Mucosa of stomach (tissue), 1 donor: ENCODE measurements at regions not wholly inside any gene's neighbourhood (a gene's known extent, or its start where the extent isn't known, plus 50 kb on each side); places are given as distances from the start of the nearest gene placed in this dataset.
A peak's percentile ranks its signal among the peaks of the same experiment; 100 is the strongest.
"Not testable (repeated sequence)": the region's sequence is repeated elsewhere in the genome, so short reads cannot be mapped to it uniquely, and the experiment has no call there.

Experiments used
- H3K27me3 ChIP-seq: one replicate; pipeline ENCODE4 v1.7.0; 2013; ENCODE audit warnings: mild to moderate bottlenecking, low read length; ENCODE audit not compliant: control insufficient read depth, insufficient read depth
- H3K36me3 ChIP-seq: one replicate; pipeline ENCODE4 v1.7.0; 2013; ENCODE audit warnings: low read length; ENCODE audit not compliant: control insufficient read depth, insufficient read depth
- H3K4me1 ChIP-seq: one replicate; pipeline ENCODE4 v1.7.0; 2013; ENCODE audit warnings: mild to moderate bottlenecking, low read length; ENCODE audit not compliant: control insufficient read depth, insufficient read depth
- H3K4me3 ChIP-seq: one replicate; pipeline ENCODE4 v1.7.0; 2013; ENCODE audit warnings: low read length
- H3K9ac ChIP-seq: one replicate; pipeline ENCODE4 v1.7.0; 2013; ENCODE audit warnings: mild to moderate bottlenecking, low read length, moderate library complexity
- H3K9me3 ChIP-seq: one replicate; pipeline ENCODE4 v1.7.0; 2013; ENCODE audit warnings: mild to moderate bottlenecking, low read length, moderate library complexity; ENCODE audit not compliant: control insufficient read depth
- donor health status: Pancreatic carcinoma.

DNA sequence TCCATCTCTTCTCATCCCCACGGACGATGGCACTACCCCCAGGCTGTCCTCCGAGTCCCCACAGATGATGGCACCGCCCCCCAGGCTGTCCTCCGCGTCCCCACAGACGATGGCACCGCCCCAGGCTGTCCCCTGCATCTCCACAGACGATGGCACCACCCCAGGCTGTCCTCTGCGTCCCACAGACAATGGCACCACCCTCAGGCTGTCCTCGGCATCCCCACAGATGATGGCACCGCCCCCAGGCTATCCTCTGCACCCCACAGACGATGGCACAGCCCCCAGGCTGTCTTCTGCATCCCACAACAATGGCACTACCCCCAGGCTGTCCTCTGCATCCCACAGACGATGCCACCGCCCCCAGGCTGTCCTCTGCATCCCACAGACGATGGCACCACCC is 57.4 kb upstream of the PTCH1 start:
- H3K9me3 ChIP-seq: no peaks in the 10 kb centered on the region
- H3K9ac ChIP-seq: no peak overlapping the region
- H3K4me1 ChIP-seq: no peaks in the 10 kb centered on the region
- no peaks in the 10 kb centered on the region for H3K36me3 ChIP-seq
- H3K27me3 ChIP-seq: no peaks in the 10 kb centered on the region
- H3K4me3 ChIP-seq: no peak overlapping the region

DNA sequence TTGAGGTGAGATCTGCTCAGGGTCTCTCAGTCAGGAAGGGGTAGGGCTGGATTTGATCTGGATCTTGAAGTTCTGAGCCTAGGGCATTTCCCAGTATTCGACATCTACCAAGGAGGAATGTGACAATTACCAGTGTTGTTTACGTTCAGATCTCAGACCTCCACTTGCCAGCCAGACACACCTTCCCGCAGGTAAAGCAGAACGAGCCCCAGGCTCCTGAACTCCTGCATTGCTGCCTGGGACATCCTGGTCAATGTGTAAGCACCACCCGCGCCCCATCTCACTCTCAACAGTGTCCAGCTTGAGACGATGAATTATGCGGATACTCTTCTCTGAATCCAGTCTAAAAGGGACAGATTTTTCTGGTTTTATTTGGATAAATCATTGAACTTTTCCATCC is 56.7 kb upstream of the PTCH1 start:
- no peaks in the 10 kb centered on the region for H3K27me3 ChIP-seq
- no peaks in the 10 kb centered on the region for H3K4me1 ChIP-seq

DNA sequence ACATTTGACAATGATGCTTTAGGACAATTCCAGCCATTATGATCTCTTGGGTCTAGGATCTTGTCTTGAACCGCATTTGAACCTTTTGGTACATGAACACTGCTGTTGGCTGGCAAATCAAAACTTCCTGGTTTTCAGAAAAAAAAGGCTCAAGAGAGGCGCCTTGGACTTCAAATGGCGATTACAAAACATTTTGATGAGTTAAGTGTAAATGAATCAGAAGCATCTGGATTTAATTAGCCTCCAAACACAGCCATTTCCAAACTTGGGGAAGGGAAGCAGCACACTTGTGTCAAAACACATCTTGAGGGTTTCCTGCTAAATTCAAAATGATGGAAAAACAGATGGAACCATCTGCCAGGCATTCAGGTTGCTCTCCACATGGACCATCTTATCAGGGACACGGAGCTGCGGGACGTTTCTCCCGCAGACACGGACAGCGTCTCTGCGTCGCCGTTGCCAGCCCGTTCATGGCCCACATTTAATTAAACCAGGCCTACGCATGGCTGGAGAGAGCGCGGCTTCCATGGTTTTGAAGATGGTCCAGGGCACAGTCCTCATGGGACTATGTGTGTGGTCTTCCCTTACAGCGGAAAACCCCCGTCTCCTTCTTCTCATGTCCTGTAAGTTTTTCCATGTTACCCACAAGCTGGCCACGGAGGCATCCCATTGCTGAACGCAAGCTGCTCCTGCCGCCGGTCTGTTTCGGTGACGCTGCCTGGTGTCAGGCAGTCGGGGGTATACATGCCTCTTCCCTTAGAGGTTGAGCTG is 55.8 kb upstream of the PTCH1 start:
- Histone ChIP-seq H3K4me1 (no peaks in the 10 kb centered on the region), H3K9ac (no peak overlapping the region), H3K4me3 (no peak overlapping the region), H3K36me3 (no peaks in the 10 kb centered on the region), H3K27me3 (no peaks in the 10 kb centered on the region), H3K9me3 (no peaks in the 10 kb centered on the region)

More for the DNA sequence above, 56.7 kb upstream of the PTCH1 start:
- Histone ChIP-seq H3K36me3 (no peaks in the 10 kb centered on the region), H3K4me3 (no peak overlapping the region), H3K9ac (no peak overlapping the region), H3K9me3 (no peaks in the 10 kb centered on the region)

DNA sequence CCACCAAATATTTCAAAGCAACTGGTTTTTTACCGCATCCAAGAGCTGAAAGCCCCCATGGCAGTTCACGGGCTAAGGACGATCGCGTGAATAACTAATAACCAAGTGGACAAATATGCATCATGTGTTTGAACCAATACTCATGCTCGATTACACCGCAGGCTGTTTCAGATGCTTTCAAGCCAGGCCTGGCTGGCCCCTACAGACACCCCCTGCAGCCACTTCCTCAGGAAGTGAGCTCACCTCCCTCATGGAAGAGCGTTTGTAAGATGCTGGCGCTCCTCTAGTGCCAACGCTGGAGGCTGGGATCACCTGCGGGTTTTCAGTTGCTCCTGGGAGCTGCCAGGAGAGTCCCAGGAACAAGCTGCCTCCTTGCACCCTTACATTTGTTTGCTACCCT is 53.9 kb upstream of the PTCH1 start:
- no peaks in the 10 kb centered on the region for H3K9me3 ChIP-seq
- H3K36me3 ChIP-seq: no peaks in the 10 kb centered on the region
- no peaks in the 10 kb centered on the region for H3K4me1 ChIP-seq
- H3K9ac ChIP-seq: no peak overlapping the region
- no peaks in the 10 kb centered on the region for H3K27me3 ChIP-seq
- H3K4me3 ChIP-seq: no peak overlapping the region

DNA sequence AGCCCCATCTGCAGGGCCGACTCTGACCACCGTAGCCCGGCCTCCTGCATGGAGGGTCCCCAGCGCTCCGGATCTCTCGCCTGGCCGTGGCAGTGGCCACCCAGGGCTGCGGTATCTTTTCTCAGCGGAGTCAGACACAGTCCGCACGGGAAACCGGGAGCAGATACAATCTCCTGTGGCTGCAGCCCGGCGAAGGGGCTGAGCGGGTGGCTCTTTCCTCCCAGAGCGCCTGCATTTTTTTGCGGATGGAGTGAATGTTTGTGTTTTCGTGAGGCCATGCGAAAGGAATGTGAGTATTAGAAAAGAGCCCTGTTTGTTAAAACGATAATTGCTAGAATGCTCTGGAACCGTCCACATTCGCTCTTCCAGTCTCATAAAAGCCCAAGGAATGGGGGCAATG is 53.4 kb upstream of the PTCH1 start:
- Histone ChIP-seq H3K36me3 (no peaks in the 10 kb centered on the region), H3K9ac (peak overlapping the region; percentile 28), H3K27me3 (no peaks in the 10 kb centered on the region), H3K4me1 (no peaks in the 10 kb centered on the region), H3K4me3 (no peak overlapping the region), H3K9me3 (no peaks in the 10 kb centered on the region)

DNA sequence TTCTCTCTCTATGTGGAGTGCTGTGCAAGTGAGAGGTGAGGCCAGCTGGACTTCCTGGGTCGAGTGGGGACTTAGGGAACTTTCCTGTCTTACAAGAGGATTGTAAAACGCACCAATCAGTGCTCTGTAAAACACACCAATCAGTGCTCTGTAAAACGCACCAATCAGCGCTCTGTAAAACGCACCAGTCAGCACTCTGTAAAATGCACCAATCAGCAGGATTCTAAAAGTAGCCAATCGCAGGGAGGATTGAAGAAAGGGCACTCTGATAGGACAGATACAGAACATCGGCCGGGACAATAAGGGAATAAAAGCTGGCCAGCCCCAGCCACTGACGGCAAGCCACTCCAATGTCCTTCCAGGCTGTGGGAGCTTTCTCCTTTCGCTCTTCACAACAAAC is 52.0 kb upstream of the PTCH1 start:
- H3K4me3 ChIP-seq, H3K36me3 ChIP-seq, H3K9ac ChIP-seq, H3K4me1 ChIP-seq, H3K9me3 ChIP-seq, H3K27me3 ChIP-seq: not testable (repeated sequence)
